NCI-H748 (cell line): ENCODE measurements at regions not wholly inside any gene's neighbourhood (a gene's known extent, or its start where the extent isn't known, plus 50 kb on each side); places are given as distances from the start of the nearest gene placed in this dataset.
"Not testable (repeated sequence)": the region's sequence is repeated elsewhere in the genome, so short reads cannot be mapped to it uniquely, and the experiment has no call there.

Source experiments
- DNase-seq: peaks from one replicate; lab custom pipeline; 2025; ENCODE audit not compliant: unreplicated experiment; lab: John Stamatoyannopoulos, UW

GRCh38 chr17:20681746-20682722 lies 102.5 kb downstream of the CDRT15L2 start:
- not testable (repeated sequence) for DNase-seq

- DNase-seq: not testable (repeated sequence)
These were observed 104.2 kb downstream of the CDRT15L2 start for GRCh38 chr17:20683651-20684229.

GRCh38 chr17:20684975-20685374 lies 105.5 kb downstream of the CDRT15L2 start:
- not testable (repeated sequence) for DNase-seq

GRCh38 chr17:20687584-20687983 lies 108.1 kb downstream of the CDRT15L2 start:
- not testable (repeated sequence) for DNase-seq

GRCh38 chr17:20689170-20689749 lies 109.7 kb downstream of the CDRT15L2 start:
- not testable (repeated sequence) for DNase-seq

GRCh38 chr17:20692706-20693105 lies 113.2 kb downstream of the CDRT15L2 start:
- not testable (repeated sequence) for DNase-seq

GRCh38 chr17:20695871-20696270 lies 116.3 kb downstream of the CDRT15L2 start:
- DNase-seq: not testable (repeated sequence)

- DNase-seq: not testable (repeated sequence)
These were observed 119.1 kb downstream of the CDRT15L2 start for GRCh38 chr17:20698463-20699206.

GRCh38 chr17:20700528-20700927 lies 121.0 kb downstream of the CDRT15L2 start:
- not testable (repeated sequence) for DNase-seq

GRCh38 chr17:20701366-20701765 lies 121.8 kb downstream of the CDRT15L2 start:
- DNase-seq: not testable (repeated sequence)

GRCh38 chr17:20702692-20703091 lies 123.2 kb downstream of the CDRT15L2 start:
- no peak for DNase-seq

GRCh38 chr17:20703781-20704180 lies 124.3 kb downstream of the CDRT15L2 start:
- no peak for DNase-seq

GRCh38 chr17:20705186-20705585 lies 125.7 kb downstream of the CDRT15L2 start:
- DNase-seq: not testable (repeated sequence)

GRCh38 chr17:20706751-20707373 lies 127.3 kb downstream of the CDRT15L2 start:
- DNase-seq: no peak

- DNase-seq: not testable (repeated sequence)
These were observed 129.3 kb downstream of the CDRT15L2 start for GRCh38 chr17:20708821-20709220.

GRCh38 chr17:20716481-20716880 lies 137.0 kb downstream of the CDRT15L2 start:
- DNase-seq: not testable (repeated sequence)

- no peak for DNase-seq
These were observed 141.6 kb downstream of the CDRT15L2 start for GRCh38 chr17:20721171-20721570.

GRCh38 chr17:20724391-20724790 lies 144.9 kb downstream of the CDRT15L2 start:
- DNase-seq: not testable (repeated sequence)

GRCh38 chr17:20727201-20727600 lies 147.7 kb downstream of the CDRT15L2 start:
- DNase-seq: not testable (repeated sequence)

GRCh38 chr17:20728181-20728580 lies 148.7 kb downstream of the CDRT15L2 start:
- DNase-seq: no peak
